SK-N-SH treated with all-trans-retinoic acid at 6 μM for 48 hours (cell line): ENCODE measurements at regions not wholly inside any gene's neighbourhood (a gene's known extent, or its start where the extent isn't known, plus 50 kb on each side); places are given as distances from the start of the nearest gene placed in this dataset.

Source experiments
- ARNTL ChIP-seq: fragments of 450-650 bp; formaldehyde crosslinking; IDR thresholded peaks from 2 replicates; pipeline ENCODE4 v1.5.0; 2020; ENCODE audit warnings: low read depth, mild to moderate bottlenecking, moderate library complexity, borderline replicate concordance
- BACH2 ChIP-seq: fragments of 250-450 bp; sonication (Bioruptor Pico); IDR thresholded peaks from 2 replicates; pipeline ENCODE4 v1.9.0; 2021; ENCODE audit warnings: mild to moderate bottlenecking, borderline replicate concordance
- CREB5 ChIP-seq: fragments of 250-450 bp; sonication (Bioruptor Pico); IDR thresholded peaks from 2 replicates; pipeline ENCODE4 v1.5.1; 2020; ENCODE audit warnings: low read depth, mild to moderate bottlenecking, moderate library complexity
- ESRRG ChIP-seq: fragments of 250-450 bp; sonication (Bioruptor Pico); IDR thresholded peaks from 2 replicates; pipeline ENCODE4 v1.6.1; 2021; ENCODE audit warnings: mild to moderate bottlenecking
- PATZ1 ChIP-seq: fragments of 250-450 bp; sonication (Bioruptor Pico); IDR thresholded peaks from 2 replicates; pipeline ENCODE4 v1.8.0; 2020; ENCODE audit warnings: mild to moderate bottlenecking, moderate library complexity, borderline replicate concordance
- POU6F1 ChIP-seq: fragments of 250-450 bp; sonication (Bioruptor Pico); IDR thresholded peaks from 2 replicates; pipeline ENCODE4 v1.8.0; 2021; ENCODE audit warnings: low read depth, mild to moderate bottlenecking, moderate library complexity, borderline replicate concordance
- PPARA ChIP-seq: fragments of 250-450 bp; sonication (Bioruptor Pico); IDR thresholded peaks from 2 replicates; pipeline ENCODE4 v1.5.0; 2020; ENCODE audit warnings: mild to moderate bottlenecking, borderline replicate concordance
- RARB ChIP-seq: fragments of 250-450 bp; sonication (Bioruptor Pico); IDR thresholded peaks from 2 replicates; pipeline ENCODE4 v1.8.0; 2021; ENCODE audit warnings: mild to moderate bottlenecking, moderate library complexity
- TCF4 ChIP-seq: fragments of 250-450 bp; sonication (Bioruptor Pico); IDR thresholded peaks from 2 replicates; pipeline ENCODE4 v1.8.0; 2021; ENCODE audit warnings: mild to moderate bottlenecking, moderate library complexity, borderline replicate concordance
- TOX ChIP-seq: fragments of 250-450 bp; sonication (Bioruptor Pico); IDR thresholded peaks from 2 replicates; pipeline ENCODE4 v1.8.0; 2021; ENCODE audit warnings: mild to moderate bottlenecking, moderate library complexity, borderline replicate concordance
- ZC3H10 ChIP-seq: fragments of 250-450 bp; sonication (Bioruptor Pico); IDR thresholded peaks from 2 replicates; pipeline ENCODE4 v1.5.1; 2021; ENCODE audit warnings: mild to moderate bottlenecking, moderate library complexity
- ZFP3 ChIP-seq: fragments of 250-450 bp; sonication (Bioruptor Pico); IDR thresholded peaks from 2 replicates; pipeline ENCODE4 v1.5.0; 2020; ENCODE audit warnings: mild to moderate bottlenecking, moderate library complexity
- ZNF565 ChIP-seq: fragments of 450-650 bp; formaldehyde crosslinking; conservative IDR thresholded peaks from 2 replicates; pipeline ENCODE4 v1.5.0; 2020; ENCODE audit warnings: low read depth, mild to moderate bottlenecking, moderate library complexity

GRCh38 chr7:26437003-26437532, 145.4 kb downstream of the SNX10 start:
- TF ChIP-seq CREB5 (CRISPR knock-in tag) = no peak
- no peak for TF ChIP-seq ZC3H10
- TF ChIP-seq TOX (CRISPR knock-in tag) = no peak
- TF ChIP-seq PPARA = no peak
- TF ChIP-seq BACH2 (CRISPR knock-in tag) = no peak
- TF ChIP-seq RARB (CRISPR knock-in tag) = no peak
- TF ChIP-seq ZNF565 (CRISPR knock-in tag) = no peak
- TF ChIP-seq ZFP3 (CRISPR knock-in tag) = no peak
- no peak for TF ChIP-seq PATZ1 (CRISPR knock-in tag)
- no peak for TF ChIP-seq TCF4 (CRISPR knock-in tag)
- TF ChIP-seq ESRRG (CRISPR knock-in tag) = no peak
- TF ChIP-seq ARNTL (CRISPR knock-in tag) = no peak
- TF ChIP-seq POU6F1 (CRISPR knock-in tag) = no peak
